ENCODE measurements at regions not wholly inside any gene's neighbourhood (a gene's known extent, or its start where the extent isn't known, plus 50 kb on each side); places are given as distances from the start of the nearest gene placed in this dataset.
"Not testable (repeated sequence)": the region's sequence is repeated elsewhere in the genome, so short reads cannot be mapped to it uniquely, and the experiment has no call there.

DNA sequence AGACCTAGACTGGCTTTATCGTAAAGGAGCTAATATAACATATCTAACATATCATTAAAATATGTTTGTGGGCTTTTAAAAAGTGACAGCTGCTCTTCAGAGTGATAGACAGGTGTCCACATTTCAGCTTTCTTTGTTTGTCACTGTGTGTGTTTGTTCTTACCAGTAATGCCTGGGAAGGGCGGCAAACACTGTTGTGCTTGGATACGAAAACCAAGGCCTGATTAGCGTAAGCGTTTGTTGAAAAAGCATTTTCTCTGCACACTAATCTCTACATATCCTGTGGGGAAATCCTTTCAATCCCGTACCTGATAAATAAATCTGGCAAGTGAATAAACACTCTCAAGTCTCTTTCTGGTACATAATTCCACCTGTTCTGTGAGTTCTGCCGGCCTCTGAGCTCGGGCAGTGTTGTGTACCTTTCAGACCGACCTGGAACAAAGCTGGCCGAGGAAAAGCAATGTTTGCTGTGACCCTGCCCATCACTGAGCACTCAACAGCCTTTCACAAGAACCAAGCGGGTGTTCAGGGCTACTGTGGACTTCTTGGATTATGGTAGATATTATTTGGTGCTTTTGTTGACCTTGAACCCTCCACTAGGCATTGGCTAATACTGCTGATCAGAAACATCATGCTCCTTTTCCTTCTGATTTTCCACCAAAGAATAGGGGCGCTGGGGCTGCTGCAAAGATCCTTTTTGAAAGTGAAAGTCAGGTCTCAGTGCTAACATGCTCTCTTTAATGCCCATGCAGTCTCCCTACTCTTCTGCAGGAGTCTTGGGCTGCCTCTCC lies 100.4 kb downstream of the CD83 start:
- no peak for DNase-seq (ENCODE audit: low spot score)

DNA sequence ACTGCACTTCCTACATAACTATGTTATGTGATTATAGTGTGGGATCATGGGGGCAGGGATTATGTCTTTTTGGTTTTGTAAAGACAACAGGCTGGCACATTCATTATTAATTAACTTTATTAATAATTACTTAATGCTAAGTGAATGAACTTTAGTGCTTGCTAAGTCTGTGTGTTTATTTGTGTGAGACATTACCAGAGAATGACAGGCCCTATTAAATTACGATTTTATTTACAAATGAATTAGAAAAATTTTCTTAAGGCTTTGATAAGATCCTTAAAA lies 100.9 kb downstream of the CD83 start:
- DNase-seq (ENCODE audit: low spot score) = no peak

DNA sequence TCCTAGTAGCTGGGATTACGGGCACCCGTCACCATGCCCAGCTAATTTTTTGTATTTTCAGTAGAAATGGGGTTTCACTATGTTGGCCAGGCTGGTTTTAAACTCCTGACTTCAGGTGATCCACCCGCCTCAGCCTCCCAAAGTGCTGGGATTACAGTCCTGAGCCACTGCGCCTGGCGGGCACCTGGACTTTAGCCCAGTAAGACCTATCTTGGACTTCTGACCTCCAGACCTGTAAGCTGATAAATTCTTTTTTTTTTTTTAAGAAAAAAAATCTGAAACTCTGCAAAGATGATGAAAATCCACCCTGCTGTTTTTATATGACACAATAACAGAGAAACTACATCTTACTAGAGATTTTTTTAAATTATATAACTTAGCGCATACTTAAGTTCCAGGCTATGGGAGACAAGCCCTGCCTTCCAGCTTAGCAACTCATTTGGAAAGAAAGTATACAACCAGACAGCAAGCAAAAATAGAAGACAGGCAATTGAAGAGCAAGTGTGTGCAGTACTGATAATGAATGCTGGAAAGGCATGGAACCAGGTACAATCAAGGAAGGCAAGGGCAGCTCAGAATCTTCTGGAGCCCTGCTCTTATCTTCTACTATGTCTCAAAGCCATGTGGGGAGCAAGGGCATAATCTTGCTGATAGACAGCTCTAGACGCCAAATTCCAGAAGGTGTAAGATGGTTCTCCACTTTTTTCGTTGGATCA lies 104.2 kb downstream of the CD83 start:
- DNase-seq (ENCODE audit: low spot score) = no peak

DNA sequence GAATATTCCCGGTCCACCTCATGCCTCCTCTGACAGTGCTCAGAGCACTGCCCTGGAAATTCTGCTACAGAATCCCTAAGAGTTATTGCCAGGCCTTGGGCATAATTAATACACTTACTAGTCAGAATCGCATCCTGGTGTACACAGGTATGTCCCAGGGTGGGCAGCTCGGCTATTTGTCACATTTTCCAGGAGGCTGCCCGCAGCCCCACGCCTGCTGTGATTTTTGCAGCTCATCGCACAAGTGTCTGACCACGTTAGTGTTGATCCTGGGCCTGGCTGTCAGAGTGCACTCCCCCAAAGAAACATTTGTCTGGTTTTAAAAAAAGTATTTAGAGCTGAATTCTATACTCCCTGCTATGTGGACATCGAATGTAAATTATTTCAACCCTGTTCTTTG lies 105.4 kb downstream of the CD83 start:
- no peak for DNase-seq (ENCODE audit: low spot score)

DNA sequence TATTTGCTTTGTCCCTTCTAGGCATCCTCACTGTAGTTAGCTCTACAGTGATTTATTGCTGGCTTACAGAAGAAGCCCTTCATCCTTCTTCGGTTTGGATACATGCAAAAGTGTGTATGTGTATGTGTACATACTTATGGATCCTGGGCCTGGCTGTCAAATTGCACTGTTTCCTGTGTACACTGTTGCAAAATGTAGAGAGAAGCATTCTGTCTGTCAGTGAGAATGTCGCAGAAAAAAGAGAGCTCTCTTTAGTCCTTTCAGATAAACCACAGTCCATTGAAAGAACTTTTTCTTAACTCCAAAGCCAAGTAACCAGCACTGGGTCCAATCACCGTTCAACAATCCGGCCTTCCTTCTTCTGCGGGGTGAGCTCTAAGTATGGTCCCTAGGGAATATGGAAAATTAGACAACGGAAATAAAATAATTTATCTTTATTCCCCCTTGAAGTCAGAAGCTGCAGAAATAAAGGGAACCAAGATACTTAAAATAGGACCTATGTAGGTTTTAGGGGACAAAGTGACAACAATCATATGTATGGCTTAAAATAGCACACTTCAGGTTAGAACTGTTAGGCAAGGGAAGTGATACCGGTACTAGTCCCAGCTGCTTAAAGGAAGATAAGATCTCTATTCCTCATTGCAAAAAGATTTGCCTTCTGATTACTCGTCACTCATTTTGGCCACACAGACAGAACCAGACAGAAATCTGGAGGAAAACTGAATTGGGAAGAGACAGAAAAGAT lies 107.0 kb downstream of the CD83 start:
- DNase-seq (ENCODE audit: low spot score) = no peak

DNA sequence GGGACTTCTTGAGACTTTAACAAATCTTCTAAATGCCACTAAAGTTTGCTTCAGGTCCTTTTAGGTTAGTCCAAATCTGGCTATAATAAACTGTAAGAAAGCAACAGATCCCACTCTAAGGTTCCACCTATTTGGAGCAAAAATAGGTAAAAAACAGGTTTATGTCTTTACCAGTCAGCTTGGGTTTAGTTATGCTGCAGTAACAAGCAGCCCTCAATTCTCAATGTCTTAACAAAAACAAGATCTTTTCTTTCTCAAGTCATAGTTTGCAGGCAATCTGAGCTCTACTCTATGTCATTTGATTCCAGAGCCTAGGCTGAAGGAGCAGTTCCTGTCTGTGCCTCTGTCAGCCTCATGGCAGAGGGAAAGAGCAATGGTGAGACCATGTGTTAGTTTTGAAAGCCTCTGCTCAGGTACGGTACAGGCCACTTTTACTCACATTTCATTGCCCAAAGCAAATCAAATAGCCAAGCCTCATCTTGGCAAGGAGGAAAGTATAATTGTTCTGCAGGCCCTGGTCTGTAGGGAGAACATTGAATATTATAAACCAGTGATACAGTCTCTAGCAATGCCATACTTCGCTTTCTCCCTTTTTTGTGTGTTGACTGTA lies 108.6 kb downstream of the CD83 start:
- DNase-seq (ENCODE audit: low spot score) = no peak

DNA sequence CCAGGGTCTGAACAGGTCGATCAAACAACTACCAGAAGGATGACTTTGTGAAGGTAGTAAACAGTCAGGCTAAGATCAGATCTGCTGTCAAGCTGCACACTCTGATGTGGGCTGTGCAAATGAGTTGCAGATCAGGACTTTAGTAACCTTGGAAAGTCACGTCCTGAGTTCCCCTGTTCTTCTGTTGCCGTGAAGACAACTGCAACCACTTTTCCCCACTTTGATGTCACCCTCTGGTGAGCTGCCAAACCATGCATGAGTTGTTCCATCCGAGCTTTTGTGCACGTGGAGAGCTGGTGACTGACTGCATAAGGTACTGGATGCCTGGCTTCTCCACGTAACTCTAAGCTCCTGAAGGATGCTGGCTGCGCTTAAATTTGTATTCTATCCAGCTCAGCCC lies 111.0 kb downstream of the CD83 start:
- DNase-seq (ENCODE audit: low spot score) = no peak

DNA sequence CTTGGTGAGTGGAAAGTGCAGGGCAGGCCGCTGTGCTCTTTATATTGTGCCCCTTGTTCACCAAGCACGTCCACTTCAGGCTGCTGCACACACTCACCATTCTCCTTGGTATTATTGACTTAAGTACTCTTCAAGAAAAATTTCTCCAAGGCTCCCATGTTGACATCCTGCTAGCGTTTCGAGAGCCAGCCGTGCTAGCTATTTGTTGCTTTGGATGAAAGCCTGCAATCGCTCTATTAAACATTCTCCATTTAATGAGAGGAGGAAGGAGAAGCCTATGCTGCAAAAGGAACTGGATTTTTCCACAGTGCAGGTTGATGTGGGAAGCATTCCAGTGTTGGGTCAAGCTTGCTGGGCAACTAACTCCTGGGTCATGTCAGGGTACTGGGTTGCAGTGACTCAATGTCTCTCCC lies 113.5 kb downstream of the CD83 start:
- DNase-seq (ENCODE audit: low spot score) = no peak

DNA sequence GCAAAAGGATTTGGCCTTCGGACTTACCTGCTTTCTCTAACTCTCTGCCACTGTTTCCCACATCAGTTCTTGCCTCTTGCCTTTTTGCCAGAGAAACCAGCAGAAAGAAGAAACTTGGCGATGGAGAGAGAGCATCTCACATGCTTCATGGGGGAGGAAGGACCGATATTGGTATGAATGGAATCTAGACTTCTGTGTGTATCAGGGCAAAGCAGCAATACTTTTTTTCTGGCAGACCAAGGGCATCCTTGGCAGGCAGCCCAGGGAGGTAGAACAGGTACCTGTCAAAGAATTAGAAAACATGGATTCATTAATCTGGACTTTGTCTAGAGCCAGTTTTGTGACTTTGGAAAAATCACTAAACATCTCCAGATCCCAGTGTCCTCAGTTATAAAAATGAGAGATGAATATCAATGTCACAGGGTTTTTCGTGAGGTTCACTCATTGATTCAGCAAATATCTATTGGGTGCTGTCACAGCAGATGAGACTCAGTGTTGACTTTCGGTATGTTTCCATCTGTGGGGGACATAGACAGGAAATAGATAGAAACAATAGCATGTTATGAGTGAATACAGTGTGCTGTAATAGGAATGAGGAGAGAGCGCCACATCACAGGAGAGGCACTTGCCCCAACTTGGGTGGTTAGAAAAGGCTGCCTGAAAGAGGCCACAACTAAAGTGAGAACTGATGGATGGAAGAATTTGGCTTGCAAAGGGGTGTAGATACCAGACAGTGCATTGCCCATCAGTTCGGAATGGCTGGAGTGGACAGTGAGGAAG lies 114.1 kb downstream of the CD83 start:
- DNase-seq (ENCODE audit: low spot score) = no peak

DNA sequence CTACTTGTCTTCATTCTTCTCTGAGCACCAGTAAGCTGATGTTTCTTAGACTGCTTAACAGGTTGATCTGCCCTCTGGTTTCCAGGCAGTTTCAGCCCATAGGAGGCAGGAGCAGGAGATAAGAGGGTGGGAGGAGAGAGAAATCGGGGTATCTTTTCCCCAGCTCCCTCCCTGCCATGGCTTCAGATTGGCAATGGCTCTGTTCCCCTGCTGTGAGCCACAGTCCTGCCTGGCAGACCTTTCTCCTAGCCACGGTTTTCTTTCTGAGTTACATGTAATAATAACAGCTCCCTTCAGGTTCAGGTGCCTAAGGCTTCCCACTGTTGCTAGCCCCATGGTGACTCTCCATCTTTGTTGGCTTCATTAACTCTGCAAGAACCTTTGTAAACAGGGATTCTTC lies 115.3 kb downstream of the CD83 start:
- DNase-seq (ENCODE audit: low spot score) = no peak

DNA sequence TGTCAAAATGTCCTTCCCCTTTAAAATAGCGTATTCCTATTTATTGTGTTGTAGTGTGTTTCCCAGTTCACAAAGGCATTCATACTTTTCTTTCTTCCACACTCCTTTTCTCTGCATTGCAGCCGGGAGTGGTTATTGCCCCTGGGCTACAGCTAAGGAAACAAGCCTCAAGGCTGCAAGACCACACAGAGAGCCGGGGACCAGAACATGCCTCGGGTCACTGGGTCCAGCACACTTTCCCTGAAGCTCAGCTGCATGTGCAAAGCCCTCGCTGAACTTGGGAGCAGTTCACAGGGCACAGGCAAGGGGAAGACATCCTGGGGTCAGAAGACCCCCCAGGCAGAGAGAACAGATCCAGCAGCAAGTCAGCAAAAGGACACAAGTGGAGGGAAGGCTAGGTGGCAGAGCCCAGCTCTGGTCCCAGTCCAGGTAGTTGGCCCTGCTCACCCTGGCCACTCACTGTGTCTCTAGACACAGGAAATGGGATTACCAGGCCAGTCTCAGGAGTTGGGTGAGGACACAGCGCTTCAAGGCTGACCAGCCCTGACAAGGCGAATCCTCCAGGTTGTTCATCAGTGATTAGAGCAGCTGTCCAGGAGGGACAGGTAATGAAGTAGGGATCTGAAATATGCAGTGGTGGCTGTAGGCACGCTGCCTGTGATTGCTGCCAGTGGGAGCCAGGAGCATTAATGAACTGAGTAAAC lies 118.2 kb downstream of the CD83 start:
- DNase-seq (ENCODE audit: low spot score) = no peak

DNA sequence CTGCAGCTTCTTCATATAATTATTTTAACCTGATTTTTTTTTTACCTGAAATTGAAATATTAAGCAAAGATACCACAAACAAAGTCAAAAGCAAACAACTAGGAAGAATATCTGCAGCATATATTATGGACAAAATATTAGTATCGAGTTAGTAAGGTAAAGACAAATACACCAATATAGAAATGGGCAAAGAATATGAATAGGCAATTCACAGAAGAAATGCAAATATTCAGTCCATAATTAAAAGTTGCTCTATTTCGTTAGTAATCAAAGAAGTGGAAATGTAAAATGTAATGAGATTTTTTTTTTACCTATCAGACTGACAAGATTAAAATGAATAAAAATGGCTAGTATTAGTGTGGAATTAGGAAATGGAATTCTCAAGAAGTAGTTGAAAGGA lies 121.5 kb downstream of the CD83 start:
- DNase-seq (ENCODE audit: low spot score) = no peak

DNA sequence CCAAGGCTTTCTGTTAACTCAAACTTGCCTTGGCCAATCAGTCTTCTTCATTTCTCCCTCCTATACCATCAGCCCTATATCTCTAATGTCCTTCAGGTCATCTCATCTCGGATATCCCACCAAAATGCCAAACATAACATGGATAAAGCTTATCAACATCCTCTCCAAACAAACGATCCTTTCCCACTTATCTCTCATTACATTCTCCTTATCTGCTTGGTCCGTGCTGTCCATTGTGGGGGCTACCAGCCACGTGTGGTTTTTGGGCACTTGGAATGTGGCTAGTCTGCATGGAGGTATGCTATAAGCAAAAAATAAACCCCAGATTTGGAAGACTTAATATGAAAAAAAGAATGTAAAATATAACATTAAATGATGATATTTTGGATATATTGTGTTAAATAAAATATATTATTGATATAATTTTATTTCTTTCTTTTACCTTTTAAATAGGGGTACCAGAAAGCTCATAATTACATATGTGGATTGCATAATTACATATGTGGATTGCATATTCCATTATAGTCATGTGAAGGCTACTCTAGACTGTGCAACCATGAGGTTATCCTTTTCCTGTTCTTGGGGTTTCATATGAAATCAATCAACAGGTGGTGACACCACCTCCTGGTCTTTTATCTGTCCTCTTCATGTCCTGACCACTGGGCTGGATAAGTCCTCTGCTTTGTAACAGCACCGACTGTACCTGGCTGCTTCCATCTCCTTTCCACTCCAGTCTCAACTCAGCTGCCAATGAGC lies 123.0 kb downstream of the CD83 start:
- DNase-seq (ENCODE audit: low spot score) = no peak

DNA sequence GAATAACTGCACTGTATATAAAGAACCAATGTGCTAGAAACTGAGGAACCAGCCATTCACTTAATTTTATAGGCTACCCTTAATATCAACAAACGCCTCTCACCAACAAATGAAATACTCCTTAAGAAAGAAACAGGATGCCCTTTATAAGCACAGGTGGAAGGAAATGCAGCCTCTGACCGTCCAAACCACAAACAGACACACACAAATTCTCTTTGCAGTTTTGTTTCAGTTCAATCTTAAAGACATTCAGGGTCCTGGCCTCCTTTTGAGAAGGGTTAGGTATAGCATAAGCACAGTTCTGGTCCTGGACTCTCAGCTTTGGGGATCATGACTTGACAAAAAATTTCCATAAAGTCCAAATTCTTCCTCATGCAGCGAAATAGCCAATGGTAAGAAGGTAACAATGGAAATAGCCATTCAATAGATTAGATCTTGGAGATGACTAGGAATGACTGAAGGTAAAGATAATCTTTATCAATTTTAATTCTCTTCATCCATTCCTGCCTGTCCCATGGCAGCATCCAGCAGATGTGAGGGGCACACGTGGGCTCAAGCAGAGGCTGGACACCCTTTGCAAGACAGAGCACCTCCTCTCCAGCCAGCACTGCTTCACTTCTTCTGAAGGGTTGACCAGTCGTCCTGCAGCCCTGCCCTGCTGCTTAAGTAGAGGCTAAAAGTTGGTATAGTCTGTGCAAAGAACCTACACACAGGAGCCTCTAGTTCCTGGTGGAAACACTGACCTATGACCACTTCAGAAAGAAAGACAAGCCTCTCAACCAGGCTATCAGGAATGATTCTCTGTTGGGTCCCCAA lies 123.9 kb downstream of the CD83 start:
- no peak for DNase-seq (ENCODE audit: low spot score)

DNA sequence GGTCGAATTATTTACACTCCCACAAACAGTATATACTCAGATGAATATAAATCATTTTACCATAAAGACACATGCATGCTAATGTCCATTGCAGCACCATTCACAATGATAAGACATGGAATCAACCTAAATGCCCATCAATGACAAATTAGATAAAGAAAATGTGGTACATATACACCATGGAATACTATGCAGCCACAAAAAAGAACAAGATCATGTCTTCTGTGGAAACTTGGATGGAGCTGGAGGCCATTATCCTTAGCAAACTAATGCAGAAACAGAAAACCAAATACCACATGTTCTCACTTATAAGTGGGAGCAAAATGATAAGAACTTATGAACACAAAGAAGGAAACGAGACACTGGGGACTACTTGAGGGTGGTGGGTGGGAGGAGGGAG lies 125.3 kb downstream of the CD83 start:
- DNase-seq (ENCODE audit: low spot score) = not testable (repeated sequence)

DNA sequence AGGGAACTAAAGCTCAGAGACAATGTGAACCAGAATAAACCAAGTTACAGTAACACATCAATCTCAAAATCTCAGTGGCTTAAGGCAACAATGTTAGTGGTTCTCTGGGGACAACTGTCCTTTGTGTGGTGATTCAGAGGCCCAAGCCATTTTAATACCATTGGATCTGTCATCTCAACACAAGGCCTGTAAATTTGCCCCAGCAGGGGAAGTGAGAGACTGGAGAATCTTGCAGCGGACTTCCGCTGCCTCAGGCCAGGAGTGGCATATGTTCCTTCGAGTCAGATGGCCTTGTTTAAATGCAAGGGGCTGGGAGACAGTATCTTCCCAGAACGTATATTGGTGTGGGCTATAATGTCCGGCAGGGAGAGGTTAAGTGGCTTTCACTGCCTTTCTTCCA lies 126.0 kb downstream of the CD83 start:
- no peak for DNase-seq (ENCODE audit: low spot score)

DNA sequence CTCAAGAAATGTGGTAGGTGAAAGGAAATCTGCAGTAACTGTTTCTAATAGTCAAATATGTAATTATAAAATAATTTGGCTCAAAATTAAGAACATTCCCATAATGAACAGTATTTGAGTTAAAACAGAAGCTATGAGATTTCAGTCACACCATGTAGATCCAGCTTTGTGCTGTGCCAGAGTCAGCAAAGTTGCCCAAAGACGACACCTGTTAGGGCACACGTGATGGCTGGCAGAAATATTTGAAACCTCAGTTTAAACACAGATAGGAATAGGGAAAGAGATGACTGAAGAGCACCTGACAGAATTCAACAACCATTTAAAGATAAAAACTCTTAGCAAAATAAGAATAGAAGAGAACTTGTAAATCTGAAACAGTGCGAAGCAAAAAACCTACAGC lies 129.3 kb downstream of the CD83 start:
- no peak for DNase-seq (ENCODE audit: low spot score)

DNA sequence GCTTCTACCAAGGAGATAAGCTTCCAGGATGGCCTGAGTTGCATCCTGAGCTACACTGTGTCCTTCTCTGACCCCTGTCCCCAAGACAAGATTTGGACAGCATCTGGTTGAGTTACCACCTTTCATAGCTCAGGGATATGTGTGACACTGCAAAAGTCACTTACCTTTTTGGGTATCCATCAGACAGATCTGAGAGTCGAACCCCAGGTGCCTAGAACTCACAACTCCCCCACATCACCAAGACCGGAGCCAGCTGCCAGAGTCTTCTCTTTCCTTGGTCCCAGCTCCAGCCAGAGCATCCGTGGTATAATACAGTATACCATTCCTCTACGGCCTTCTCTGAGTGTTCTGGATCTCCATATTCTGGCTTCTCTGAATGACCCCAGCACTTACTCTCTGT lies 133.0 kb downstream of the CD83 start:
- no peak for DNase-seq (ENCODE audit: low spot score)

DNA sequence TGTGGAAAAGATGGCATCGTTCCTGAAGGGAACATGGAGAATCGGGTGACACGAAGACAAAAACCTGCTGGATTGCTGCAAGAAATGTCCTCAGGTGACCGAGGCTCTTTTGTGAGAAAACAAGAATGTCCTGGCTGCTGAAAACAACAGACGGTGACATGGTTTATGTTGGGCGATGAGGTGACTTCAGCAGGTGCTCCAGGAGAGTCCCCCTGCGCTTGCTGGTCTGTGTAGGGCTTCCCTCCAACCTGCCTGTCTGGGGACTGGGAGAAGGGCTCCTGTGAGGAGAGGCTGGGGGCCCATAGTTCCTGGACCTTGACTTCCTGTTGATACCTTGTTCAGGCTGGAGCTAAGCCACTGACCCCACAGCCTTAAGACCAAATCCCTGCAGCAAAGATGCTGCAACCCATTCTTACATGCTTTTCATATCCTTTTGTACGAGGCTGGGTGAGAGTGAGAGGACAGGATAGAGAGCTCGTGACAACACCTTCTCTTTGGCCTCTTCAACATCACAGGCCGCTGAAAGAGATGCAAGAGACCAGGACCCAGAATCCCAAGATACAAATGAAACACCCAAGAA lies 134.8 kb downstream of the CD83 start:
- no peak for DNase-seq (ENCODE audit: low spot score)
